SK-N-SH (cell line): ENCODE measurements at regions not wholly inside any gene's neighbourhood (a gene's known extent, or its start where the extent isn't known, plus 50 kb on each side); places are given as distances from the start of the nearest gene placed in this dataset.

Experiments used
- CTCF ChIA-PET: fragments of 300-600, 350-600 bp; formaldehyde crosslinking; extraction: SDS; loops from one replicate; lab custom pipeline; 2021; lab: Yijun Ruan, JAX
- POLR2A ChIA-PET: fragments of 350-600 bp; sonication (Branson Sonifier 250); formaldehyde crosslinking; extraction: SDS; loops from one replicate; lab custom pipeline; 2020; ENCODE audit warnings: antibody characterized with exemption, inconsistent platforms; lab: Yijun Ruan, JAX
- DNase-seq: peaks from one replicate; pipeline ENCODE4 v3.0.0; 2012
- H2AFZ ChIP-seq: fragments of 200-600 bp; sonication (generic); 2 replicates; pipeline ENCODE4 v1.8.1; 2016; ENCODE audit warnings: antibody characterized with exemption, mild to moderate bottlenecking, low read depth
- H3F3A ChIP-seq: fragments of 200-600 bp; sonication (generic); replicated peaks from 2 replicates; pipeline ENCODE3; 2016; ENCODE audit warnings: antibody characterized with exemption, mild to moderate bottlenecking; ENCODE audit not compliant: insufficient read depth
- H3K27ac ChIP-seq, 2 experiments: fragments of 200-500 bp in 1 of 2; fragments of 200-600 bp in 1 of 2; sonication (Bioruptor generic) in 1 of 2; sonication (generic), shearing (Covaris generic) in 1 of 2; 2 replicates each; pipeline versions ENCODE4 v1.5.1 to v1.6.1; 2014 to 2016; ENCODE audit warnings: low read depth in 2 of 2, inconsistent platforms in 1 of 2, low read length in 1 of 2, mild to moderate bottlenecking in 1 of 2, mixed read lengths in 1 of 2
- H3K27me3 ChIP-seq: fragments of 200-600 bp; sonication (generic), shearing (Covaris generic); 2 replicates; pipeline ENCODE4 v1.6.1; 2016; ENCODE audit warnings: mixed run types; ENCODE audit not compliant: insufficient read depth
- H3K36me3 ChIP-seq, 2 experiments: fragments of 200-500 bp in 1 of 2; fragments of 200-600 bp in 1 of 2; sonication (Bioruptor generic) in 1 of 2; sonication (generic) in 1 of 2; replicated peaks in 1 of 2; 2 replicates each; pipeline versions ENCODE3 to v1.5.1; 2014 to 2016; ENCODE audit warnings: low read length in 1 of 2, mild to moderate bottlenecking in 1 of 2; ENCODE audit not compliant: insufficient read depth in 2 of 2, control insufficient read depth in 1 of 2
- H3K4me1 ChIP-seq, 2 experiments: fragments of 200-500 bp in 1 of 2; fragments of 200-600 bp in 1 of 2; sonication (Bioruptor generic) in 1 of 2; sonication (generic), shearing (Covaris generic) in 1 of 2; 2 replicates each; pipeline versions ENCODE4 v1.5.1 to v1.6.1; 2014 to 2016; ENCODE audit warnings: low read depth in 1 of 2, low read length in 1 of 2, mixed run types in 1 of 2; ENCODE audit not compliant: insufficient read depth in 2 of 2, control insufficient read depth in 1 of 2
- H3K4me2 ChIP-seq: fragments of 200-600 bp; sonication (generic), shearing (Covaris generic); 2 replicates; pipeline ENCODE4 v1.6.1; 2017; ENCODE audit warnings: mixed run types
- H3K4me3 ChIP-seq, 2 experiments: fragments of 200-500 bp in 1 of 2; fragments of 200-600 bp in 1 of 2; sonication (Bioruptor generic) in 1 of 2; sonication (generic), shearing (Covaris generic) in 1 of 2; 2 replicates each; pipeline versions ENCODE4 v1.5.1 to v1.8.1; 2014 to 2016; ENCODE audit warnings: low read depth in 2 of 2, inconsistent platforms in 1 of 2, low read length in 1 of 2, mild to moderate bottlenecking in 1 of 2, mixed read lengths in 1 of 2, moderate library complexity in 1 of 2
- H3K79me2 ChIP-seq: fragments of 200-600 bp; sonication (generic); 2 replicates; pipeline ENCODE4 v1.8.1; 2017; ENCODE audit warnings: mild to moderate bottlenecking; ENCODE audit not compliant: insufficient read depth
- H3K9ac ChIP-seq: fragments of 200-600 bp; sonication (generic); 2 replicates; pipeline ENCODE4 v1.6.1; 2017; ENCODE audit warnings: mixed run types
- H3K9me2 ChIP-seq: fragments of 200-600 bp; sonication (generic); 2 replicates; pipeline ENCODE4 v1.6.1; 2017; ENCODE audit warnings: mixed run types
- H3K9me3 ChIP-seq: fragments of 200-600 bp; sonication (generic); 2 replicates; pipeline ENCODE4 v1.6.1; 2017; ENCODE audit warnings: mixed run types, mild to moderate bottlenecking, moderate library complexity
- H4K20me1 ChIP-seq: fragments of 200-600 bp; sonication (generic); 2 replicates; pipeline ENCODE4 v1.6.1; 2017; ENCODE audit warnings: mild to moderate bottlenecking, mixed run types; ENCODE audit not compliant: insufficient read depth
- CHD2 ChIP-seq: fragments of 150-350 bp; IDR thresholded peaks from 2 replicates; pipeline ENCODE4 v1.6.1; 2018; ENCODE audit warnings: low read length; ENCODE audit not compliant: partially characterized antibody
- EP300 ChIP-seq, 2 experiments: IDR thresholded peaks; 2 replicates each; pipeline versions ENCODE4 v1.4.0 to v1.6.1; 2012; ENCODE audit warnings: borderline replicate concordance in 1 of 2, low read depth in 1 of 2, low read length in 1 of 2
- FOXJ3 ChIP-seq: sonication (generic); formaldehyde crosslinking; IDR thresholded peaks from 2 replicates; pipeline ENCODE4 v1.5.1; 2020; ENCODE audit warnings: mild to moderate bottlenecking, missing genetic modification reagents
- GABPA ChIP-seq: IDR thresholded peaks from 2 replicates; pipeline ENCODE4 v1.4.0; 2012; ENCODE audit warnings: low read depth, mild to moderate bottlenecking
- IRF3 ChIP-seq: fragments of 150-350 bp; IDR thresholded peaks from 2 replicates; pipeline ENCODE4 v1.6.1; 2016; ENCODE audit warnings: mild to moderate bottlenecking, low read depth, low read length
- NFIC ChIP-seq: IDR thresholded peaks from 2 replicates; pipeline ENCODE4 v1.4.0; 2012; ENCODE audit warnings: borderline replicate concordance
- NRF1 ChIP-seq: IDR thresholded peaks from 2 replicates; pipeline ENCODE4 v1.6.1; 2012; ENCODE audit warnings: low read depth, mild to moderate bottlenecking, low read length
- RAD21 ChIP-seq: IDR thresholded peaks from 2 replicates; pipeline ENCODE4 v1.6.1; 2012; ENCODE audit warnings: mild to moderate bottlenecking, low read length
- REST ChIP-seq: IDR thresholded peaks from 2 replicates; pipeline ENCODE4 v1.6.1; 2012; ENCODE audit warnings: mild to moderate bottlenecking, low read depth, low read length, moderate library complexity
- RFX5 ChIP-seq: IDR thresholded peaks from 2 replicates; pipeline ENCODE4 v1.6.1; 2012; ENCODE audit warnings: mild to moderate bottlenecking, improper control_type of control experiment, low read length
- TCF12 ChIP-seq: IDR thresholded peaks from 2 replicates; pipeline ENCODE4 v1.4.0; 2012
- TEAD4 ChIP-seq: IDR thresholded peaks from 2 replicates; pipeline ENCODE4 v1.4.0; 2012; ENCODE audit warnings: mild to moderate bottlenecking, borderline replicate concordance; ENCODE audit not compliant: insufficient read depth
- ZBTB33 ChIP-seq: IDR thresholded peaks from 2 replicates; pipeline ENCODE4 v1.4.0; 2012; ENCODE audit warnings: low read depth, borderline replicate concordance
- WGBS: methylation state at CpG from one replicate; pipeline ENCODE4 v1.1.6; 2017; ENCODE audit warnings: low lambda C conversion rate; 5-methylcytosine and 5-hydroxymethylcytosine counted together

- no peak overlapping the region for H3K27ac ChIP-seq
- H3K9ac ChIP-seq: no peak overlapping the region
- ChIA-PET POLR2A (no interaction called here), CTCF (no interaction called here)
- no peaks in the 10 kb centered on the region for H3F3A ChIP-seq
- H3K4me3 ChIP-seq: no peak overlapping the region
- TF ChIP-seq RFX5 (no peak), RAD21 (no peak), TEAD4 (no peak), REST (no peak), NRF1 (no peak)
- TF ChIP-seq, all 33 proteins: peak for 0
- Histone ChIP-seq H3K4me2 (no peak overlapping the region), H3K36me3 (no peaks in the 10 kb centered on the region), H3K4me1 (no peaks in the 10 kb centered on the region), H3K9me2 (no peaks in the 10 kb centered on the region), H3K9me3 (no peaks in the 10 kb centered on the region), H4K20me1 (no peaks in the 10 kb centered on the region), H3K27me3 (no peaks in the 10 kb centered on the region; the same call in 1 of the 2 replicates), H3K79me2 (no peaks in the 10 kb centered on the region), H2AFZ (no peak overlapping the region)
- WGBS: 42% methylated on average over 3 of the region's 4 CpGs
- no peak for DNase-seq
These were observed 218.1 kb upstream of the CHAC2 start for GRCh38 chr2:53549497-53549896.

GRCh38 chr2:53545604-53546003 lies 222.0 kb upstream of the CHAC2 start:
- Histone ChIP-seq H3K36me3 (no peaks in the 10 kb centered on the region), H3K9me2 (no peaks in the 10 kb centered on the region), H3F3A (no peaks in the 10 kb centered on the region), H4K20me1 (no peaks in the 10 kb centered on the region), H3K4me2 (no peak overlapping the region), H3K4me1 (no peaks in the 10 kb centered on the region), H2AFZ (no peak overlapping the region), H3K9me3 (no peaks in the 10 kb centered on the region), H3K4me3 (no peak overlapping the region), H3K9ac (no peak overlapping the region), H3K27me3 (no peaks in the 10 kb centered on the region; the same call in 1 of the 2 replicates), H3K27ac (no peak overlapping the region), H3K79me2 (no peaks in the 10 kb centered on the region)
- ChIA-PET CTCF (interaction anchor here (1.6 kb wide), 1 partner anchor 10 kb away, joined by 3 read pairs; no protein-coding TSS in a partner anchor), POLR2A (no interaction called here)
- TF ChIP-seq EP300 (IDR thresholded peaks at IDR 0.05; ENCODE audit: borderline replicate concordance in 1 of 2, low read depth in 1 of 2, low read length in 1 of 2): no peak
- TF ChIP-seq CHD2: no peak
- TF ChIP-seq TEAD4: no peak
- no peak for TF ChIP-seq FOXJ3
- no peak for TF ChIP-seq TCF12
- no peak for TF ChIP-seq IRF3
- TF ChIP-seq ZBTB33: no peak
- TF ChIP-seq REST: no peak
- TF ChIP-seq NFIC: no peak
- no peak for TF ChIP-seq GABPA
- no peak for DNase-seq
- 25% methylated on average over 2 of the region's 4 CpGs for WGBS
